ENCODE measurements at regions not wholly inside any gene's neighbourhood (a gene's known extent, or its start where the extent isn't known, plus 50 kb on each side); places are given as distances from the start of the nearest gene placed in this dataset.

- TF ChIP-seq, protein P1, sequence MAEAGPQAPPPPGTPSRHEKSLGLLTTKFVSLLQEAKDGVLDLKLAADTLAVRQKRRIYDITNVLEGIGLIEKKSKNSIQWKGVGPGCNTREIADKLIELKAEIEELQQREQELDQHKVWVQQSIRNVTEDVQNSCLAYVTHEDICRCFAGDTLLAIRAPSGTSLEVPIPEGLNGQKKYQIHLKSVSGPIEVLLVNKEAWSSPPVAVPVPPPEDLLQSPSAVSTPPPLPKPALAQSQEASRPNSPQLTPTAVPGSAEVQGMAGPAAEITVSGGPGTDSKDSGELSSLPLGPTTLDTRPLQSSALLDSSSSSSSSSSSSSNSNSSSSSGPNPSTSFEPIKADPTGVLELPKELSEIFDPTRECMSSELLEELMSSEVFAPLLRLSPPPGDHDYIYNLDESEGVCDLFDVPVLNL (CRISPR knock-in tag; IDR thresholded peaks at IDR 0.05; ENCODE audit: borderline replicate concordance, low read depth) = no peak
Observed at GRCh38 chr1:239184561-239185244, 201.7 kb upstream of the CHRM3 start (continued).

DNA sequence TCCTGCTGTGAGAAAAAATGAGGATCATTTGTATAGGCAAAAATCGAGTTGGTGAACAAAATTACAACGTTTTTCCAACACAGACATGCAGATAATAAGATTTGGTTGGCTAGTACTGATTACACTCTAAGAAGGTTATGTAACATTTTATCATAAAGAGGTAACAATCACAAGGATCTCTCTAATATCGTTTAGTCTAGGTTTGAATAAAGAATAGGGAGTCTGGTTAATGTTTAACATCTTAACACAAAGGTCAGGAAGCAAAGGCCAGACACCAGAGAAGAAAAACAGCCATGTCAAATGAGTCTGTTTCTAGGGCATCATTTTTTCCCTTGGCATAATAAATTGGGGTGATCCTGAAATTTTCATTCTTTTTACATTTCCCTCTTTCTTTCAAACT is 207.4 kb upstream of the CHRM3 start:
- Mint-ChIP-seq H3K36me3 (peaks cover 9% of the 10 kb centered on the region), H3K4me1 (peaks cover 15% of the 10 kb centered on the region), H3K9me3 (peaks cover 20% of the 10 kb centered on the region), H3K27ac (no peak overlapping the region), H3K27me3 (ENCODE audit: low read depth) (no peaks in the 10 kb centered on the region), H3K4me3 (no peak overlapping the region)
- TF ChIP-seq ZNF671 (CRISPR knock-in tag; IDR thresholded peaks at IDR 0.05) (no peak), KAT7 (CRISPR knock-in tag; IDR thresholded peaks at IDR 0.05; ENCODE audit: borderline replicate concordance) (no peak), FOXJ3 (CRISPR knock-in tag; IDR thresholded peaks at IDR 0.05; ENCODE audit: borderline replicate concordance) (no peak), JUN (CRISPR knock-in tag; IDR thresholded peaks at IDR 0.05) (no peak), ZNF138 (CRISPR knock-in tag; conservative IDR thresholded peaks at IDR 0.05) (no peak), AR (CRISPR knock-in tag; IDR thresholded peaks at IDR 0.05) (no peak)
- TF ChIP-seq, protein P2, sequence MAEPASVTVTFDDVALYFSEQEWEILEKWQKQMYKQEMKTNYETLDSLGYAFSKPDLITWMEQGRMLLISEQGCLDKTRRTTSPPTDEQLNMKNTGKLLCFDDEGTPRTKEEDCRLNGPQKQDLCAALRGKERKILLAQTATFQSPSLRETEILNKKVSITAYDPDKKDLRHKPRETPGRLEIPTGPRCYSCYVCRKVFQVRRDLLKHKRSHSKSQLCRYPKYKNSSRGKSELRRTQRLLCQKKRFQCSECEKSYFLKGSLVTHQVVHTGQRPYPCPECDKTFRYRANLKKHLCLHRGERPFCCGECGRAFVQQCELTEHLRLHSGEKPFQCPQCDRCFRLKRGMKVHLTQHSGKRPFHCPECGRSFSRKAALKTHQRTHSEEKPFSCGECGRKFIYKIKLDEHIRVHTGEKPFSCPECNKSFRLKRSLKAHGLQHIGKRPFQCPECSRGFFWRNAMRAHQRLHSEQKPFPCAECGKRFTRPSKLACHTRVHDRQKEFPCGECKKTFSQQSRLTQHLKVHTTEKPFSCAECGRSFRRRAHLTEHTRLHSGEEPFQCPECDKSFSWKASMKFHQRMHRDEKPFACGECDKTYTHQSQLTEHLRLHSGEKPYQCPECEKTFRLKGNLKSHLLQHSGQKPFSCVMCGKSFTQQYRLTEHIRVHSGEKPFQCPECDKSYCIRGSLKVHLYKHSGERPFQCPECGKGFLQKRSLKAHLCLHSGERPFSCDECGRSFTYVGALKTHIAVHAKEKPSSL (CRISPR knock-in tag; conservative IDR thresholded peaks at IDR 0.05) = no peak
- TF ChIP-seq, protein P3, sequence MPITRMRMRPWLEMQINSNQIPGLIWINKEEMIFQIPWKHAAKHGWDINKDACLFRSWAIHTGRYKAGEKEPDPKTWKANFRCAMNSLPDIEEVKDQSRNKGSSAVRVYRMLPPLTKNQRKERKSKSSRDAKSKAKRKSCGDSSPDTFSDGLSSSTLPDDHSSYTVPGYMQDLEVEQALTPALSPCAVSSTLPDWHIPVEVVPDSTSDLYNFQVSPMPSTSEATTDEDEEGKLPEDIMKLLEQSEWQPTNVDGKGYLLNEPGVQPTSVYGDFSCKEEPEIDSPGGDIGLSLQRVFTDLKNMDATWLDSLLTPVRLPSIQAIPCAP (CRISPR knock-in tag; IDR thresholded peaks at IDR 0.05) = no peak
- TF ChIP-seq, protein P4, sequence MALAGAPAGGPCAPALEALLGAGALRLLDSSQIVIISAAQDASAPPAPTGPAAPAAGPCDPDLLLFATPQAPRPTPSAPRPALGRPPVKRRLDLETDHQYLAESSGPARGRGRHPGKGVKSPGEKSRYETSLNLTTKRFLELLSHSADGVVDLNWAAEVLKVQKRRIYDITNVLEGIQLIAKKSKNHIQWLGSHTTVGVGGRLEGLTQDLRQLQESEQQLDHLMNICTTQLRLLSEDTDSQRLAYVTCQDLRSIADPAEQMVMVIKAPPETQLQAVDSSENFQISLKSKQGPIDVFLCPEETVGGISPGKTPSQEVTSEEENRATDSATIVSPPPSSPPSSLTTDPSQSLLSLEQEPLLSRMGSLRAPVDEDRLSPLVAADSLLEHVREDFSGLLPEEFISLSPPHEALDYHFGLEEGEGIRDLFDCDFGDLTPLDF (CRISPR knock-in tag; IDR thresholded peaks at IDR 0.05) = no peak
- ATAC-seq (no peak), DNase-seq (ENCODE audit: low spot score) (no peak)
- ChIA-PET POLR2A (no interaction called here), CTCF (no interaction called here)

DNA sequence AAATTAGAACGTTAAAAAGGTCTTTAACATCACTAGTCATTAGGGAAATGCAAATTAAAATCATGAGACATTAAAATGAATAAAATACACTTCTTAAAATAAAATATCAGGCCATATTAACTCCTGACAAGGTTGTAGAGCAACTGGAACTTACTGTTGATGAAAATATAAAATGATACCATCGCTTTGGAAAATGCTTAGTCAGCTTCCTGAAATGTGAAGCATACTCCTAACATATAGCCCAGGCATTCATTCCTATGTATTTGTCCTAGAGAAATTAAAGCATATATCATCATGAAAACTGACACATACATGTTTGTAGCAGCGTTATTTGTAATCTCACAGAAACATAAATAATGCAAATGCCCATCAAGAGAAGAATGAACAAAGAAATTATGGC is 211.5 kb upstream of the CHRM3 start:
- Mint-ChIP-seq H3K9me3 (peaks cover 30% of the 10 kb centered on the region), H3K27ac (no peak overlapping the region), H3K4me3 (no peak overlapping the region), H3K36me3 (peaks cover 17% of the 10 kb centered on the region), H3K4me1 (peaks cover 10% of the 10 kb centered on the region), H3K27me3 (ENCODE audit: low read depth) (no peaks in the 10 kb centered on the region)
- ATAC-seq (no peak), DNase-seq (ENCODE audit: low spot score) (no peak)
- ChIA-PET CTCF (no interaction called here), POLR2A (no interaction called here)
- TF ChIP-seq NR2C2 (CRISPR knock-in tag; IDR thresholded peaks at IDR 0.05) (no peak), FOXK1 (CRISPR knock-in tag; IDR thresholded peaks at IDR 0.05) (no peak), TEAD4 (CRISPR knock-in tag; IDR thresholded peaks at IDR 0.05) (no peak), ZNF396 (CRISPR knock-in tag; IDR thresholded peaks at IDR 0.05; ENCODE audit: borderline replicate concordance) (no peak), GTF2I (CRISPR knock-in tag; conservative IDR thresholded peaks at IDR 0.05) (no peak), ATF6 (CRISPR knock-in tag; IDR thresholded peaks at IDR 0.05) (no peak)
- TF ChIP-seq, protein P5, sequence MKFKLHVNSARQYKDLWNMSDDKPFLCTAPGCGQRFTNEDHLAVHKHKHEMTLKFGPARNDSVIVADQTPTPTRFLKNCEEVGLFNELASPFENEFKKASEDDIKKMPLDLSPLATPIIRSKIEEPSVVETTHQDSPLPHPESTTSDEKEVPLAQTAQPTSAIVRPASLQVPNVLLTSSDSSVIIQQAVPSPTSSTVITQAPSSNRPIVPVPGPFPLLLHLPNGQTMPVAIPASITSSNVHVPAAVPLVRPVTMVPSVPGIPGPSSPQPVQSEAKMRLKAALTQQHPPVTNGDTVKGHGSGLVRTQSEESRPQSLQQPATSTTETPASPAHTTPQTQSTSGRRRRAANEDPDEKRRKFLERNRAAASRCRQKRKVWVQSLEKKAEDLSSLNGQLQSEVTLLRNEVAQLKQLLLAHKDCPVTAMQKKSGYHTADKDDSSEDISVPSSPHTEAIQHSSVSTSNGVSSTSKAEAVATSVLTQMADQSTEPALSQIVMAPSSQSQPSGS (CRISPR knock-in tag; IDR thresholded peaks at IDR 0.05; ENCODE audit: borderline replicate concordance, low read depth) = no peak
- TF ChIP-seq, protein P6, sequence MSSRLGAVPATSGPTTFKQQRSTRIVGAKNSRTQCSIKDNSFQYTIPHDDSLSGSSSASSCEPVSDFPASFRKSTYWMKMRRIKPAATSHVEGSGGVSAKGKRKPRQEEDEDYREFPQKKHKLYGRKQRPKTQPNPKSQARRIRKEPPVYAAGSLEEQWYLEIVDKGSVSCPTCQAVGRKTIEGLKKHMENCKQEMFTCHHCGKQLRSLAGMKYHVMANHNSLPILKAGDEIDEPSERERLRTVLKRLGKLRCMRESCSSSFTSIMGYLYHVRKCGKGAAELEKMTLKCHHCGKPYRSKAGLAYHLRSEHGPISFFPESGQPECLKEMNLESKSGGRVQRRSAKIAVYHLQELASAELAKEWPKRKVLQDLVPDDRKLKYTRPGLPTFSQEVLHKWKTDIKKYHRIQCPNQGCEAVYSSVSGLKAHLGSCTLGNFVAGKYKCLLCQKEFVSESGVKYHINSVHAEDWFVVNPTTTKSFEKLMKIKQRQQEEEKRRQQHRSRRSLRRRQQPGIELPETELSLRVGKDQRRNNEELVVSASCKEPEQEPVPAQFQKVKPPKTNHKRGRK (CRISPR knock-in tag; IDR thresholded peaks at IDR 0.05; ENCODE audit: borderline replicate concordance) = no peak
